ENCODE measurements at regions not wholly inside any gene's neighbourhood (a gene's known extent, or its start where the extent isn't known, plus 50 kb on each side); places are given as distances from the start of the nearest gene placed in this dataset.

GRCh38 chr18:64620971-64621560 is 472.2 kb upstream of the LINC00305 start:
- TF ChIP-seq POLR2AphosphoS5 (IDR thresholded peaks at IDR 0.05; ENCODE audit: insufficient read depth in 1 of 2, low read depth in 1 of 2) (no peak), CTCF (IDR thresholded peaks at IDR 0.05) (no peak)
